ENCODE measurements at regions not wholly inside any gene's neighbourhood (a gene's known extent, or its start where the extent isn't known, plus 50 kb on each side); places are given as distances from the start of the nearest gene placed in this dataset.

- ChIA-PET POLR2A (no interaction called here), CTCF (interaction anchor here (1.1 kb wide), 2 partner anchors 12 kb away, joined by 3 read pairs; no protein-coding TSS in a partner anchor)
- intact Hi-C loops (cut with micrococcal nuclease) = no loop called here
- DNase-seq (no peak), ATAC-seq (no peak)
- no peak for TF ChIP-seq CTCF (IDR thresholded peaks at IDR 0.05)
- H3K27me3 Mint-ChIP-seq = no peaks in the 10 kb centered on the region
- H3K4me1 Mint-ChIP-seq (ENCODE audit: low read depth) = no peaks in the 10 kb centered on the region
- no peak overlapping the region for H3K27ac Mint-ChIP-seq
- peaks cover 4% of the 10 kb centered on the region for H3K9me3 Mint-ChIP-seq
- H3K36me3 Mint-ChIP-seq (ENCODE audit: low read depth) = no peaks in the 10 kb centered on the region
- no peak overlapping the region for H3K4me3 Mint-ChIP-seq
These were observed 509.5 kb downstream of the KCNA4 start for GRCh38 chr11:29507376-29507775.

- H3K27ac Mint-ChIP-seq = no peak overlapping the region
- no peak for TF ChIP-seq CTCF (IDR thresholded peaks at IDR 0.05)
These were observed 521.2 kb downstream of the KCNA4 start for GRCh38 chr11:29495676-29496075.

GRCh38 chr11:29490938-29491337, 525.9 kb downstream of the KCNA4 start:
- H3K36me3 Mint-ChIP-seq (ENCODE audit: low read depth) = no peaks in the 10 kb centered on the region
- no peak overlapping the region for H3K27ac Mint-ChIP-seq
- peaks cover 4% of the 10 kb centered on the region for H3K9me3 Mint-ChIP-seq
- no peak for TF ChIP-seq CTCF (IDR thresholded peaks at IDR 0.05)
- ChIA-PET POLR2A (no interaction called here), CTCF (no interaction called here)
- H3K4me3 Mint-ChIP-seq = no peak overlapping the region
- DNase-seq (no peak), ATAC-seq (no peak)
- H3K27me3 Mint-ChIP-seq = no peaks in the 10 kb centered on the region
- intact Hi-C loops (cut with micrococcal nuclease) = no loop called here
- no peaks in the 10 kb centered on the region for H3K4me1 Mint-ChIP-seq (ENCODE audit: low read depth)

More at GRCh38 chr11:29495676-29496075, 521.2 kb downstream of the KCNA4 start:
- POLR2A ChIA-PET = interaction anchor here (0.6 kb wide), 1 partner anchor 431 kb away, joined by 3 read pairs; no protein-coding TSS in a partner anchor
- intact Hi-C loops (cut with micrococcal nuclease) = no loop called here
- no peaks in the 10 kb centered on the region for H3K36me3 Mint-ChIP-seq (ENCODE audit: low read depth)
- H3K27me3 Mint-ChIP-seq = no peaks in the 10 kb centered on the region
- peaks cover 5% of the 10 kb centered on the region for H3K9me3 Mint-ChIP-seq
- CTCF ChIA-PET = interaction anchor here (1.1 kb wide), 1 partner anchor 12 kb away, joined by 3 read pairs; no protein-coding TSS in a partner anchor
- H3K4me3 Mint-ChIP-seq = no peak overlapping the region
- H3K4me1 Mint-ChIP-seq (ENCODE audit: low read depth) = no peaks in the 10 kb centered on the region
- DNase-seq (no peak), ATAC-seq (no peak)

GRCh38 chr11:29486301-29486700, 530.5 kb downstream of the KCNA4 start:
- intact Hi-C loops (cut with micrococcal nuclease) = no loop called here
- no peaks in the 10 kb centered on the region for H3K27me3 Mint-ChIP-seq

GRCh38 chr11:29485641-29486040, 531.2 kb downstream of the KCNA4 start:
- Mint-ChIP-seq H3K9me3 (peaks cover 1% of the 10 kb centered on the region), H3K36me3 (ENCODE audit: low read depth) (no peaks in the 10 kb centered on the region), H3K4me3 (no peak overlapping the region), H3K27ac (no peak overlapping the region), H3K27me3 (no peaks in the 10 kb centered on the region), H3K4me1 (ENCODE audit: low read depth) (no peaks in the 10 kb centered on the region)
- intact Hi-C loops (cut with micrococcal nuclease) = no loop called here
- POLR2A ChIA-PET = no interaction called here
- DNase-seq = no peak
- no peak for TF ChIP-seq CTCF (IDR thresholded peaks at IDR 0.05)
- ATAC-seq = no peak
- CTCF ChIA-PET = no interaction called here

More at GRCh38 chr11:29486301-29486700, 530.5 kb downstream of the KCNA4 start:
- Mint-ChIP-seq H3K27ac (no peak overlapping the region), H3K36me3 (ENCODE audit: low read depth) (no peaks in the 10 kb centered on the region), H3K4me1 (ENCODE audit: low read depth) (no peaks in the 10 kb centered on the region), H3K4me3 (no peak overlapping the region), H3K9me3 (peaks cover 1% of the 10 kb centered on the region)
- TF ChIP-seq CTCF (IDR thresholded peaks at IDR 0.05) = no peak
- DNase-seq (no peak), ATAC-seq (no peak)
- CTCF ChIA-PET = no interaction called here
- POLR2A ChIA-PET = no interaction called here

All from activated CD8-positive, alpha-beta T cell treated with anti-CD3 and anti-CD28 coated beads for 36 hours (primary cell).